Psoas muscle (tissue), 7 donors: ENCODE measurements at regions not wholly inside any gene's neighbourhood (a gene's known extent, or its start where the extent isn't known, plus 50 kb on each side); places are given as distances from the start of the nearest gene placed in this dataset.

Experiments used
- ATAC-seq, 4 donors: fragments of 200-7000 bp; cut with Tn5 transposase; one replicate each; pipeline ENCODE4 v1.9.1; 2020; ENCODE audit warnings: moderate library complexity in 3 of 4, mild to moderate bottlenecking in 2 of 4
- DNase-seq, 2 donors: peaks; one replicate each; pipeline ENCODE4 v3.0.0-alpha.2; 2020
- H3K27ac ChIP-seq: fragments of 200-600 bp; one replicate; pipeline ENCODE4 v1.8.0; 2022
- H3K27me3 ChIP-seq, 3 donors: fragments of 200-600 bp in 1 of 3; one replicate each; pipeline versions ENCODE4 v1.6.1 to v1.8.0; 2013 to 2022; ENCODE audit warnings: low read length in 2 of 3, mild to moderate bottlenecking in 2 of 3, moderate library complexity in 1 of 3; ENCODE audit not compliant: insufficient read depth in 3 of 3
- H3K36me3 ChIP-seq, 2 donors: fragments of 200-600 bp in 1 of 2; one replicate each; pipeline versions ENCODE4 v1.6.1 to v1.8.0; 2013 to 2022; ENCODE audit warnings: low read depth in 1 of 2, mild to moderate bottlenecking in 1 of 2, moderate library complexity in 1 of 2; ENCODE audit not compliant: insufficient read depth in 1 of 2
- H3K4me1 ChIP-seq: fragments of 200-600 bp; one replicate; pipeline ENCODE4 v1.8.0; 2022
- H3K4me3 ChIP-seq: fragments of 200-600 bp; one replicate; pipeline ENCODE4 v1.8.0; 2022; ENCODE audit warnings: mild to moderate bottlenecking
- H3K9me3 ChIP-seq: fragments of 200-600 bp; one replicate; pipeline ENCODE4 v1.8.0; 2022
- WGBS, 3 donors: extraction: QIAGEN DNeasy Blood & Tissue Kit; methylation state at CpG; one replicate each; pipeline versions ENCODE4 v1.1.6 to v1.1.7; 2013; 5-methylcytosine and 5-hydroxymethylcytosine counted together
- intact Hi-C, 2 donors: fragments of 100-400 bp; cut with DNase I; formaldehyde crosslinking; loops; one replicate each; pipeline versions ENCODE4 v1.11.0 to v1.14.2; 2022
- TF ChIP-seq, protein P1 (sequence below): fragments of 200-600 bp; IDR thresholded peaks from one replicate; pipeline ENCODE4 v1.8.0; 2022; ENCODE audit warnings: antibody characterized with exemption
- donor health status: healthy with polysubstance abuse.
- donor health status: DM: no; HTN: no; CAD: no; lungs with moderate emphysema.
- donor health status: Bipolar disorder and iron deficiency.
- donor health status: healthy.
- donor health status: DM: yes; HTN: yes; CAD: no.
- donor health status: DM: no; HTN: no; CAD: no.
- donor health status: DM: yes; HTN: yes; CAD: no.

DNA sequence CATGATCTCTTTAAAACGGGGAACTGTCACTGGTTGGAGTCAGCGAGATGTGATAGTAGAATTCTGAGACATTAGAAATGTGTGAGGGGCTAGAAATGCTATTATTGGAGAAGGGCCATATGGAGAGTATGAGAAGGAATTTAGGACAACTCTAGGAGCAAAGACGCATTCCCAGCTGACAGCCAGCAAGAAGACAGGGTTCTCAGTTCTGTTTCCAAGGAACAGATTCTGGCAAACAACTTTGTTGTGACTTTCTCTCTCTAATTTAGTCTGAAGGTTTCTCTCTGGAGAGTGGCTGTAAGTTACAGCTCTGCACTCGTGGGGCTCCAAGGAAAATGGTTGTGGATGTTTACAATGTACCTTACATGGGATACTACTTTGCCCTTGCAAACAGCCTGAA, 876.3 kb downstream of the FAM181B start:
- no peak for DNase-seq
- Histone ChIP-seq H3K9me3 (no peaks in the 10 kb centered on the region), H3K4me1 (no peaks in the 10 kb centered on the region), H3K4me3 (no peak overlapping the region), H3K36me3 (no peaks in the 10 kb centered on the region), H3K27me3 (no peaks in the 10 kb centered on the region), H3K27ac (no peak overlapping the region)
- intact Hi-C loops = no loop called here
- TF ChIP-seq, protein P1, sequence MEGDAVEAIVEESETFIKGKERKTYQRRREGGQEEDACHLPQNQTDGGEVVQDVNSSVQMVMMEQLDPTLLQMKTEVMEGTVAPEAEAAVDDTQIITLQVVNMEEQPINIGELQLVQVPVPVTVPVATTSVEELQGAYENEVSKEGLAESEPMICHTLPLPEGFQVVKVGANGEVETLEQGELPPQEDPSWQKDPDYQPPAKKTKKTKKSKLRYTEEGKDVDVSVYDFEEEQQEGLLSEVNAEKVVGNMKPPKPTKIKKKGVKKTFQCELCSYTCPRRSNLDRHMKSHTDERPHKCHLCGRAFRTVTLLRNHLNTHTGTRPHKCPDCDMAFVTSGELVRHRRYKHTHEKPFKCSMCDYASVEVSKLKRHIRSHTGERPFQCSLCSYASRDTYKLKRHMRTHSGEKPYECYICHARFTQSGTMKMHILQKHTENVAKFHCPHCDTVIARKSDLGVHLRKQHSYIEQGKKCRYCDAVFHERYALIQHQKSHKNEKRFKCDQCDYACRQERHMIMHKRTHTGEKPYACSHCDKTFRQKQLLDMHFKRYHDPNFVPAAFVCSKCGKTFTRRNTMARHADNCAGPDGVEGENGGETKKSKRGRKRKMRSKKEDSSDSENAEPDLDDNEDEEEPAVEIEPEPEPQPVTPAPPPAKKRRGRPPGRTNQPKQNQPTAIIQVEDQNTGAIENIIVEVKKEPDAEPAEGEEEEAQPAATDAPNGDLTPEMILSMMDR = no peak
- WGBS, 3 donors = 50 to 55% (median 52%) methylated on average over 4 of the region's 4 CpGs
- ATAC-seq = no peak

DNA sequence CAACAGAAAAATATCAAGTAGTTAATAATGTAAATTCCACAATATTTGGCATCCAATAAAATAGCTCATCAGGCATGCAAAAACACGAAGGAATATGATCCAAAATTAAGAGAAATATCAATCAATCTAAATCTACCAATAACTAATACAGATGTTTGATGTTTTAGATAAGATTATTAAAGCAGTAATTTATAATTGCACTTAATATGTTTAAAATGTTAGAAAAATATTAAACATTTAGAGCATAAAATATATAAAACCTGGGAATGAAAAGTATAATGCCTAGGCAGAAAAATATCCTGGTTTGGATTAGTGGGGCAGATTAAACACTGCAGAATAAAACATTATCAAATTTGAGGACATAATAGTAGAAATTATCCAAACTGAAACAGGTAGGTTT, 879.9 kb downstream of the FAM181B start:
- ATAC-seq (no peak), DNase-seq (no peak)
- no peaks in the 10 kb centered on the region for H3K9me3 ChIP-seq
- TF ChIP-seq, protein P1 = no peak
- H3K4me1 ChIP-seq = no peaks in the 10 kb centered on the region
- H3K36me3 ChIP-seq = no peaks in the 10 kb centered on the region
- 52 to 61% (median 55%) methylated on average over 1 of the region's 1 CpG for WGBS, 3 donors
- H3K27ac ChIP-seq = no peak overlapping the region
- H3K27me3 ChIP-seq = no peaks in the 10 kb centered on the region
- intact Hi-C loops = no loop called here
- H3K4me3 ChIP-seq = no peak overlapping the region

GRCh38 chr11:81852896-81853295, 880.8 kb downstream of the FAM181B start:
- Histone ChIP-seq H3K27ac (no peak overlapping the region), H3K36me3 (no peaks in the 10 kb centered on the region), H3K4me1 (no peaks in the 10 kb centered on the region), H3K27me3 (no peaks in the 10 kb centered on the region), H3K9me3 (no peaks in the 10 kb centered on the region), H3K4me3 (no peak overlapping the region)
- ATAC-seq (no peak), DNase-seq (no peak)
- intact Hi-C loops = no loop called here
- TF ChIP-seq, protein P1 = no peak
- 8 to 23% (median 16%) methylated on average over 1 of the region's 1 CpG for WGBS, 3 donors

DNA sequence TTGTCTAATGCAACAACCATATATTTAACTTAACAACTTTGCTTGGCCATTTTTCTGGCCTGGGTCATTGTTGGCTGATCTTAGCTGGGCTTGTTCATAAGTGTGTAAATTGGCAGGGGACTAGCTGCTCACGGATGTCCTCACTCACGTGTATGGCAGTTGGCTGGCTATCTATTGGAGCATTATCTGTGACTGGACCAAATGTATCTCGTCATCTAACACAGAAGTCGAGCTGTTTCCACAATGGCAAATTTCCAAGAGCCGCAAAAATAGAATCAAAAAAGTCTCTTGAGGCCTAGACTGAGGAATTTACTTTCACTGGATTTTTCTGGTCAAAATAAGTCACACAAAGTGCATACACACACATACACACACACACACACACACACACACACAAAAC, 893.3 kb downstream of the FAM181B start:
- ATAC-seq = no peak

DNA sequence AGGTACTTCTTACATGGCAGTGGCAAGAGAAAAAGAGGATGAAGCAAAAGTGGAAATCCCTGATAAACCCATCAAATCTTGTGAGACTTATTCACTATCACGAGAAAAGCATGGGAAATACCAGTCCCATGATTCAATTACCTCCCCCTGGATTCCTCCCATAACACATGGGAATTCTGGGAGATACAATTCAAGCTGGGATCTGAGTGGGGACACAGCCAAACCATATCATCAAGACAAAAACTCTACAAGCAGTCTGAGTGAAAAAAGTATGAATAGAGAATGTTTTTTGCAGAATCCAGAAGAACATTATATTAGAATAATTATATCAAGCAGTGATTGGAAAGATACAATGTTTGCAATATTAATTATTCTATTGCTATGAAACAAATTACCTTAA, 893.7 kb downstream of the FAM181B start:
- 8 to 15% (median 14%) methylated on average over 1 of the region's 1 CpG for WGBS, 3 donors
- TF ChIP-seq, protein P1 = no peak
- Histone ChIP-seq H3K9me3 (no peaks in the 10 kb centered on the region), H3K4me3 (no peak overlapping the region), H3K27me3 (no peaks in the 10 kb centered on the region), H3K4me1 (no peaks in the 10 kb centered on the region), H3K27ac (no peak overlapping the region), H3K36me3 (no peaks in the 10 kb centered on the region)
- DNase-seq = no peak
- ATAC-seq = no peak
- intact Hi-C loops = no loop called here

More for the DNA sequence above, 893.3 kb downstream of the FAM181B start:
- no peaks in the 10 kb centered on the region for H3K36me3 ChIP-seq
- H3K27me3 ChIP-seq = no peaks in the 10 kb centered on the region
- H3K27ac ChIP-seq = no peak overlapping the region
- no peak for DNase-seq
- H3K4me3 ChIP-seq = no peak overlapping the region
- intact Hi-C loops = no loop called here
- 7 to 17% (median 12%) methylated on average over 5 of the region's 5 CpGs for WGBS, 3 donors
- TF ChIP-seq, protein P1 = no peak
- H3K9me3 ChIP-seq = no peaks in the 10 kb centered on the region
- H3K4me1 ChIP-seq = no peaks in the 10 kb centered on the region
